GM12873 (cell line): ENCODE measurements at regions not wholly inside any gene's neighbourhood (a gene's known extent, or its start where the extent isn't known, plus 50 kb on each side); places are given as distances from the start of the nearest gene placed in this dataset.

ENCODE experiments used
- TF ChIP-seq, protein P1 (sequence below): IDR thresholded peaks from 2 replicates; pipeline ENCODE4 v1.5.1; 2012; ENCODE audit warnings: low read depth, mild to moderate bottlenecking, moderate library complexity, low read length, control low read depth; ENCODE audit not compliant: insufficient read depth; ENCODE audit errors: missing control alignments

- TF ChIP-seq, protein P1, sequence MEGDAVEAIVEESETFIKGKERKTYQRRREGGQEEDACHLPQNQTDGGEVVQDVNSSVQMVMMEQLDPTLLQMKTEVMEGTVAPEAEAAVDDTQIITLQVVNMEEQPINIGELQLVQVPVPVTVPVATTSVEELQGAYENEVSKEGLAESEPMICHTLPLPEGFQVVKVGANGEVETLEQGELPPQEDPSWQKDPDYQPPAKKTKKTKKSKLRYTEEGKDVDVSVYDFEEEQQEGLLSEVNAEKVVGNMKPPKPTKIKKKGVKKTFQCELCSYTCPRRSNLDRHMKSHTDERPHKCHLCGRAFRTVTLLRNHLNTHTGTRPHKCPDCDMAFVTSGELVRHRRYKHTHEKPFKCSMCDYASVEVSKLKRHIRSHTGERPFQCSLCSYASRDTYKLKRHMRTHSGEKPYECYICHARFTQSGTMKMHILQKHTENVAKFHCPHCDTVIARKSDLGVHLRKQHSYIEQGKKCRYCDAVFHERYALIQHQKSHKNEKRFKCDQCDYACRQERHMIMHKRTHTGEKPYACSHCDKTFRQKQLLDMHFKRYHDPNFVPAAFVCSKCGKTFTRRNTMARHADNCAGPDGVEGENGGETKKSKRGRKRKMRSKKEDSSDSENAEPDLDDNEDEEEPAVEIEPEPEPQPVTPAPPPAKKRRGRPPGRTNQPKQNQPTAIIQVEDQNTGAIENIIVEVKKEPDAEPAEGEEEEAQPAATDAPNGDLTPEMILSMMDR = no peak
Observed at GRCh38 chr10:81575036-81575435, 300.0 kb upstream of the NRG3 start.

DNA sequence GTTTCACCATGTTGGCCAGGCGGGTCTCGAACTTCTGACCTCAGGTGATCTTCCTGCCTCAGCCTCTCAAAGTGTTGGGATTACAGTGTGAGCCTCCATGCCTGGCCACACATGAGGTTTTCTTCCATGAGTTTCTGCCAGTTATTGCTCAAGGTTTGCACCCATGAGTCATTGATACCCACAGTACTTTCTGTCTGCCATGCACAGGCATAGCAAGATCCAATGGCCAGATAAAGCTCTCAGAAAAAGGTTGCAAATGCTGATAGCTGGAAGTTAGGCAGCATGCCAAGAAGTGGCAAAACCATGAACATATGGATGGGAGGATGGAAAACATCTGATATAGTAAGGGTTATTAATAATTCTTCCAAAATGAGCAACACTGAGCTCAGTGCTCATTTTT is 298.7 kb upstream of the NRG3 start:
- TF ChIP-seq, protein P1 = no peak

GRCh38 chr10:81594991-81595390 is 280.0 kb upstream of the NRG3 start:
- TF ChIP-seq, protein P1 = no peak

GRCh38 chr10:81600185-81600584 is 274.8 kb upstream of the NRG3 start:
- TF ChIP-seq, protein P1 = no peak

DNA sequence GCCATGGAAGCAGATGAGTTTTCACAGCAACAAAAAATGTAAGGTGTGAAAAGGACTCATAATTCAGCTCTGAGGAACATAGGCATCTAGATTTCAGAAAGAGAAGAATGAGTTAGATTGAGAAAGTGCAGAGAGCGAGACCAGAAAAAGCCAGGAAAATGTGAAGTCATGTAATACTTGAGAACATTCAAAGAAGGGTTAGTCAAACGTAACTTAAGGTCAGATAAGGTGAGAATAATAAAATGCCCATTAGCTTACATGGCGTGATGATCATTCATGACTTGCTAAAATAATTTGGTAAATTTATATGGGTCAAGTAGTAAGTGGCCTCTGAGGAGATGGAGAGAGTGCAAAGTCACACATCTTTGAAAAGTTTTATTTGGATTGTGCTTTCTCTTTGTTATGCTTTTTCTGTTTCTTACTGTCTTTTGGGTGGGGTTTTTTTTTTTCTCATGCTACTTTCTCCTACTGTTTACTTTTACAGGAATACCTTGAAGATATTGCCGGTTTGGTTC is 271.8 kb upstream of the NRG3 start:
- TF ChIP-seq, protein P1 = no peak

DNA sequence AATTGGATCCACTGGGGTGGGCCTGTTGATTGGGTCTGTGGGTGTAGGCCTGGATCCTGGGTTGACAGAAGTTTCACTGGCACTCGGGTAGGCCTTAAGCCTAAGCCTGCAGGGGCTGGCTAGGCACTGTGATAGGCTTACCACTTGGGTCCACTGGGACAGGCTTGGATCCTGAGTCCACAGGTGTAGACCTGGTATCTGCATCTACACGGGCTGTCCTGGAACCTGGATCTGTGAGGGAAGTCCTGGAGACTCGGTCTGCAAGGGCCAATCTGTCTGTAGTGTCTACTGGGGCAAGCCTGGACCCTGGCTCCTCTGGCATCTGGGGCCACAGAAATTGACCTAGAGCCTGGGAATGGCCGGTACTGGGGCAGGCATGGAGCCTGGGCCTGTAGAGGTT is 219.0 kb upstream of the NRG3 start:
- TF ChIP-seq, protein P1 = no peak

DNA sequence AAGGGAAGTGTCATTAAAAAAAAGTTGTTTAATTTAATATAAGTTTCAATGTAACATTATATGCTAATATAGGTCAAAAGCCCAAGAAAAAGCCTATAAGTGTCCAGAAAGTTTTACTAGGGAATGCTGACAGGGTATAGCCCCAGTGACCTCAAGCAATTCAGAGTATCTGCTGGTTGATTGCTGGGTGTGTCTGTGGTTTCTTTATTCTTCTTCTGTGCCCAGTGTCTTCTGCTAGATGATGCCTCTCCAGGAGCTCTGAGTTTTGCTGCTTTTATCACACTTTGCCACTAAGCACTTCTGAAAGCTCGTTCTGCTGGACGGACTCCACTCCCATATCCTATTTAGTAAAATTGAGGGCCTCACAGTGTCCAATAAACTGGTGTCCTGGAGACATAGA is 212.2 kb upstream of the NRG3 start:
- TF ChIP-seq, protein P1 = no peak

- TF ChIP-seq, protein P1 = no peak
Observed at GRCh38 chr10:81674941-81675340, 200.1 kb upstream of the NRG3 start.
